Adrenal gland (tissue), 5 donors: ENCODE measurements at regions not wholly inside any gene's neighbourhood (a gene's known extent, or its start where the extent isn't known, plus 50 kb on each side); places are given as distances from the start of the nearest gene placed in this dataset.

Experiments used
- POLR2A ChIP-seq, 2 donors: fragments of 450-650 bp; IDR thresholded peaks; one replicate each; pipeline ENCODE4 v1.6.1; 2017; ENCODE audit warnings: antibody characterized with exemption in 2 of 2, mild to moderate bottlenecking in 2 of 2, moderate library complexity in 1 of 2
- TF ChIP-seq, protein P1 (sequence below), 6 experiments: fragments of 450-650 bp in 4 of 6; fragments of 200-600 bp in 2 of 6; sonication (generic) in 1 of 6; IDR thresholded peaks; 1 replicate in 5 of 6; 2 replicates in 1 of 6; pipeline versions ENCODE4 v1.5.1 to v1.8.0; 2016 to 2021; ENCODE audit warnings: antibody characterized with exemption in 6 of 6, mild to moderate bottlenecking in 2 of 6, moderate library complexity in 1 of 6
- donor health status: DM: no; HTN: no; CAD: no.

DNA sequence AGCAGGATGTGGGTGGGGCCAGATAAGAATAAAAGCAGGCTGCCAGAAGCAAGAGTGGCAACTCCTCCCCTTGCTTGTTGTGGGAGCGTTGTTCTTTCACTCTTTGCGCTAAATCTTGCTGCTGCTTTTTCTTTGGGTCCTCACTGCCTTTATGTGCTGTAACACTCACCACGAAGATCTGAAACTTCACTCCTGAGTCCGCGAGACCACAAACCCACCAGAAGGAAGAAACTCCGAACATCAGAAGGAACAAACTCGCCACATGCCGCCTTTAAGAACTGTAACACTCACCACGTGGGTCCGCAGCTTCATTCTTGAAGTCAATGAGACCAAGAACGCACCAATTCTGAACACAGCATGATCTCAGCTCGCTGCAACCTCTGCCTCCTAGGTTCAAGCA is 72.9 kb downstream of the IL12A start:
- TF ChIP-seq, protein P1, sequence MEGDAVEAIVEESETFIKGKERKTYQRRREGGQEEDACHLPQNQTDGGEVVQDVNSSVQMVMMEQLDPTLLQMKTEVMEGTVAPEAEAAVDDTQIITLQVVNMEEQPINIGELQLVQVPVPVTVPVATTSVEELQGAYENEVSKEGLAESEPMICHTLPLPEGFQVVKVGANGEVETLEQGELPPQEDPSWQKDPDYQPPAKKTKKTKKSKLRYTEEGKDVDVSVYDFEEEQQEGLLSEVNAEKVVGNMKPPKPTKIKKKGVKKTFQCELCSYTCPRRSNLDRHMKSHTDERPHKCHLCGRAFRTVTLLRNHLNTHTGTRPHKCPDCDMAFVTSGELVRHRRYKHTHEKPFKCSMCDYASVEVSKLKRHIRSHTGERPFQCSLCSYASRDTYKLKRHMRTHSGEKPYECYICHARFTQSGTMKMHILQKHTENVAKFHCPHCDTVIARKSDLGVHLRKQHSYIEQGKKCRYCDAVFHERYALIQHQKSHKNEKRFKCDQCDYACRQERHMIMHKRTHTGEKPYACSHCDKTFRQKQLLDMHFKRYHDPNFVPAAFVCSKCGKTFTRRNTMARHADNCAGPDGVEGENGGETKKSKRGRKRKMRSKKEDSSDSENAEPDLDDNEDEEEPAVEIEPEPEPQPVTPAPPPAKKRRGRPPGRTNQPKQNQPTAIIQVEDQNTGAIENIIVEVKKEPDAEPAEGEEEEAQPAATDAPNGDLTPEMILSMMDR (IDR thresholded peaks at IDR 0.05), result no peak
- TF ChIP-seq POLR2A (IDR thresholded peaks at IDR 0.05), result no peak
